ENCODE measurements at regions not wholly inside any gene's neighbourhood (a gene's known extent, or its start where the extent isn't known, plus 50 kb on each side); places are given as distances from the start of the nearest gene placed in this dataset.

GRCh38 chr3:96072226-96072625 is 742.2 kb upstream of the EPHA6 start:
- no peak overlapping the region for H2BK12ac ChIP-seq (ENCODE audit: low read length)
- no peaks in the 10 kb centered on the region for H3K79me1 ChIP-seq (ENCODE audit: low read depth, low read length)
- H3K23ac ChIP-seq (ENCODE audit: low read depth, low read length, poor library complexity), result no peak overlapping the region
- H3K14ac ChIP-seq (ENCODE audit: low read length), result no peak overlapping the region
- no peak overlapping the region for H2BK5ac ChIP-seq (ENCODE audit: low read length)
- no peak overlapping the region for H3K18ac ChIP-seq (ENCODE audit: low read length)
- no peaks in the 10 kb centered on the region for H3K36me3 ChIP-seq (replicated peaks in 1 of 2; ENCODE audit: control insufficient read depth in 2 of 2, insufficient read depth in 2 of 2, low read length in 2 of 2)
- H3K9ac ChIP-seq (ENCODE audit: low read depth, low read length, poor library complexity), result no peak overlapping the region
- no peak overlapping the region for H2AK5ac ChIP-seq (ENCODE audit: low read depth, low read length)
- peaks cover 0 to 2% of the 10 kb centered on the region in 2 donors for H3K9me3 ChIP-seq (replicated peaks in 1 of 2; ENCODE audit: control insufficient read depth in 2 of 2, insufficient read depth in 1 of 2, low read depth in 1 of 2, low read length in 2 of 2)
- H3K4me3 ChIP-seq (ENCODE audit: low read length in 2 of 2), result no peak overlapping the region
- peak overlapping the region; percentile 29 for H2AFZ ChIP-seq (ENCODE audit: low read length)
- H2BK120ac ChIP-seq (ENCODE audit: low read depth, low read length), result no peak overlapping the region
- H3K27ac ChIP-seq (replicated peaks; ENCODE audit: low read length), result no peak overlapping the region
- no peak overlapping the region for H3K4me2 ChIP-seq (ENCODE audit: insufficient read depth, low read length, poor library complexity, severe bottlenecking)
- H4K91ac ChIP-seq (ENCODE audit: low read depth, low read length, poor library complexity), result no peak overlapping the region
- no peaks in the 10 kb centered on the region for H3K4me1 ChIP-seq (ENCODE audit: control insufficient read depth in 2 of 2, insufficient read depth in 1 of 2, low read depth in 1 of 2, low read length in 2 of 2)
- H3K4ac ChIP-seq (ENCODE audit: low read length), result no peak overlapping the region
- H3K27me3 ChIP-seq (ENCODE audit: control insufficient read depth in 3 of 3, insufficient read depth in 3 of 3, low read depth in 1 of 3, low read length in 3 of 3), result no peaks in the 10 kb centered on the region
- no peak overlapping the region for H4K8ac ChIP-seq (ENCODE audit: low read depth, low read length)
- no peak for DNase-seq (ENCODE audit: low spot score)
- H2BK15ac ChIP-seq (ENCODE audit: low read length), result no peak overlapping the region

- H3K27ac ChIP-seq (replicated peaks; ENCODE audit: low read length), result no peak overlapping the region
- no peak overlapping the region for H2BK5ac ChIP-seq (ENCODE audit: low read length)
- no peak overlapping the region for H3K23ac ChIP-seq (ENCODE audit: low read depth, low read length, poor library complexity)
- no peak overlapping the region for H3K4me3 ChIP-seq (ENCODE audit: low read length in 2 of 2)
- WGBS, 2 donors (ENCODE audit: extremely low coverage in 2 of 2, insufficient read length in 2 of 2, insufficient replicate concordance in 1 of 2), result no CpG with 5 or more reads among the region's 1 CpG
- H2BK15ac ChIP-seq (ENCODE audit: low read length), result no peak overlapping the region
- no peaks in the 10 kb centered on the region for H3K36me3 ChIP-seq (replicated peaks in 1 of 2; ENCODE audit: control insufficient read depth in 2 of 2, insufficient read depth in 2 of 2, low read length in 2 of 2)
- H3K79me1 ChIP-seq (ENCODE audit: low read depth, low read length), result no peaks in the 10 kb centered on the region
- no peak overlapping the region for H2AK5ac ChIP-seq (ENCODE audit: low read depth, low read length)
- no peaks in the 10 kb centered on the region for H3K9me3 ChIP-seq (replicated peaks in 1 of 2; ENCODE audit: control insufficient read depth in 2 of 2, insufficient read depth in 1 of 2, low read depth in 1 of 2, low read length in 2 of 2)
- H3K4ac ChIP-seq (ENCODE audit: low read length), result no peak overlapping the region
- H2BK12ac ChIP-seq (ENCODE audit: low read length), result no peak overlapping the region
- DNase-seq (ENCODE audit: low spot score), result no peak
- H3K4me1 ChIP-seq (ENCODE audit: control insufficient read depth in 2 of 2, insufficient read depth in 1 of 2, low read depth in 1 of 2, low read length in 2 of 2), result no peaks in the 10 kb centered on the region
- no peak overlapping the region for H3K4me2 ChIP-seq (ENCODE audit: insufficient read depth, low read length, poor library complexity, severe bottlenecking)
- H3K27me3 ChIP-seq (ENCODE audit: control insufficient read depth in 3 of 3, insufficient read depth in 3 of 3, low read depth in 1 of 3, low read length in 3 of 3), result no peaks in the 10 kb centered on the region
- no peak overlapping the region for H2BK120ac ChIP-seq (ENCODE audit: low read depth, low read length)
- no peak overlapping the region for H4K8ac ChIP-seq (ENCODE audit: low read depth, low read length)
- no peak overlapping the region for H3K14ac ChIP-seq (ENCODE audit: low read length)
- H3K18ac ChIP-seq (ENCODE audit: low read length), result no peak overlapping the region
- H2AFZ ChIP-seq (ENCODE audit: low read length), result no peak overlapping the region
- H3K9ac ChIP-seq (ENCODE audit: low read depth, low read length, poor library complexity), result no peak overlapping the region
- H4K91ac ChIP-seq (ENCODE audit: low read depth, low read length, poor library complexity), result no peak overlapping the region
These were observed 730.8 kb upstream of the EPHA6 start for GRCh38 chr3:96083610-96084009.

- Histone ChIP-seq H3K9ac (ENCODE audit: low read depth, low read length, poor library complexity) (no peak overlapping the region), H3K9me3 (replicated peaks in 1 of 2; ENCODE audit: control insufficient read depth in 2 of 2, insufficient read depth in 1 of 2, low read depth in 1 of 2, low read length in 2 of 2) (no peaks in the 10 kb centered on the region), H3K27ac (replicated peaks; ENCODE audit: low read length) (no peak overlapping the region), H2AFZ (ENCODE audit: low read length) (no peak overlapping the region), H3K4ac (ENCODE audit: low read length) (no peak overlapping the region), H4K91ac (ENCODE audit: low read depth, low read length, poor library complexity) (no peak overlapping the region), H2BK12ac (ENCODE audit: low read length) (no peak overlapping the region), H3K4me3 (ENCODE audit: low read length in 2 of 2) (no peak overlapping the region), H2BK120ac (ENCODE audit: low read depth, low read length) (no peak overlapping the region), H2BK15ac (ENCODE audit: low read length) (no peak overlapping the region), H3K23ac (ENCODE audit: low read depth, low read length, poor library complexity) (no peak overlapping the region), H3K79me1 (ENCODE audit: low read depth, low read length) (no peaks in the 10 kb centered on the region), H2BK5ac (ENCODE audit: low read length) (no peak overlapping the region), H3K4me1 (ENCODE audit: control insufficient read depth in 2 of 2, insufficient read depth in 1 of 2, low read depth in 1 of 2, low read length in 2 of 2) (no peaks in the 10 kb centered on the region), H3K36me3 (replicated peaks in 1 of 2; ENCODE audit: control insufficient read depth in 2 of 2, insufficient read depth in 2 of 2, low read length in 2 of 2) (no peaks in the 10 kb centered on the region), H2AK5ac (ENCODE audit: low read depth, low read length) (no peak overlapping the region), H3K18ac (ENCODE audit: low read length) (no peak overlapping the region), H3K4me2 (ENCODE audit: insufficient read depth, low read length, poor library complexity, severe bottlenecking) (no peak overlapping the region), H4K8ac (ENCODE audit: low read depth, low read length) (no peak overlapping the region), H3K27me3 (ENCODE audit: control insufficient read depth in 3 of 3, insufficient read depth in 3 of 3, low read depth in 1 of 3, low read length in 3 of 3) (no peaks in the 10 kb centered on the region), H3K14ac (ENCODE audit: low read length) (no peak overlapping the region)
- WGBS, 2 donors (ENCODE audit: extremely low coverage in 2 of 2, insufficient read length in 2 of 2, insufficient replicate concordance in 1 of 2), result no CpG with 5 or more reads among the region's 2 CpGs
- no peak for DNase-seq (ENCODE audit: low spot score)
These were observed 728.4 kb upstream of the EPHA6 start for GRCh38 chr3:96086018-96086417.

- Histone ChIP-seq H3K9me3 (replicated peaks in 1 of 2; ENCODE audit: control insufficient read depth in 2 of 2, insufficient read depth in 1 of 2, low read depth in 1 of 2, low read length in 2 of 2) (peaks cover 0 to 2% of the 10 kb centered on the region in 2 donors), H2AFZ (ENCODE audit: low read length) (no peak overlapping the region), H2BK15ac (ENCODE audit: low read length) (no peak overlapping the region), H3K14ac (ENCODE audit: low read length) (no peak overlapping the region), H3K4me2 (ENCODE audit: insufficient read depth, low read length, poor library complexity, severe bottlenecking) (no peak overlapping the region), H3K79me1 (ENCODE audit: low read depth, low read length) (no peaks in the 10 kb centered on the region), H2BK120ac (ENCODE audit: low read depth, low read length) (no peak overlapping the region), H3K18ac (ENCODE audit: low read length) (no peak overlapping the region), H4K8ac (ENCODE audit: low read depth, low read length) (no peak overlapping the region), H3K23ac (ENCODE audit: low read depth, low read length, poor library complexity) (no peak overlapping the region), H2BK5ac (ENCODE audit: low read length) (no peak overlapping the region), H3K9ac (ENCODE audit: low read depth, low read length, poor library complexity) (no peak overlapping the region), H2BK12ac (ENCODE audit: low read length) (no peak overlapping the region), H2AK5ac (ENCODE audit: low read depth, low read length) (no peak overlapping the region), H4K91ac (ENCODE audit: low read depth, low read length, poor library complexity) (no peak overlapping the region), H3K4ac (ENCODE audit: low read length) (no peak overlapping the region), H3K36me3 (replicated peaks in 1 of 2; ENCODE audit: control insufficient read depth in 2 of 2, insufficient read depth in 2 of 2, low read length in 2 of 2) (no peaks in the 10 kb centered on the region), H3K27me3 (ENCODE audit: control insufficient read depth in 3 of 3, insufficient read depth in 3 of 3, low read depth in 1 of 3, low read length in 3 of 3) (no peaks in the 10 kb centered on the region), H3K4me1 (ENCODE audit: control insufficient read depth in 2 of 2, insufficient read depth in 1 of 2, low read depth in 1 of 2, low read length in 2 of 2) (no peaks in the 10 kb centered on the region), H3K27ac (replicated peaks; ENCODE audit: low read length) (no peak overlapping the region), H3K4me3 (ENCODE audit: low read length in 2 of 2) (no peak overlapping the region)
- no CpG with 5 or more reads among the region's 2 CpGs for WGBS, 2 donors (ENCODE audit: extremely low coverage in 2 of 2, insufficient read length in 2 of 2, insufficient replicate concordance in 1 of 2)
- no peak for DNase-seq (ENCODE audit: low spot score)
These were observed 713.3 kb upstream of the EPHA6 start for GRCh38 chr3:96101006-96101560.

All from neuronal stem cell (in vitro differentiated cells).